H1 (cell line): ENCODE measurements at regions not wholly inside any gene's neighbourhood (a gene's known extent, or its start where the extent isn't known, plus 50 kb on each side); places are given as distances from the start of the nearest gene placed in this dataset.

Source experiments
- CTCF ChIA-PET: fragments of 300-600 bp; sonication (Branson Sonifier 250); formaldehyde crosslinking; loops from one replicate; lab custom pipeline; 2021; ENCODE audit not compliant: partially characterized antibody; lab: Charles Lee
- POLR2A ChIA-PET: fragments of 300-600 bp; sonication (Branson Sonifier 250); formaldehyde crosslinking; loops from one replicate; lab custom pipeline; 2021; ENCODE audit warnings: inconsistent platforms; ENCODE audit not compliant: partially characterized antibody; lab: Charles Lee
- DNase-seq, 2 experiments: peaks; one replicate each; pipeline versions ENCODE4 v3.0.0 to v3.0.0-alpha.2; 2010 to 2022; ENCODE audit warnings: low spot score in 2 of 2, low read depth in 1 of 2, mixed read lengths in 1 of 2
- FAIRE-seq: peaks from 2 replicates; lab custom pipeline; 2011; peaks lifted over from hg19 to GRCh38; lab: Jason Lieb, UNC
- H2AFZ ChIP-seq: 2 replicates; pipeline ENCODE4 v1.8.1; 2012; ENCODE audit warnings: low read length, inconsistent platforms
- H2AK5ac ChIP-seq: 2 replicates; pipeline ENCODE4 v1.6.1; 2013; ENCODE audit warnings: low read depth, low read length
- H2BK120ac ChIP-seq: replicated peaks from 2 replicates; pipeline ENCODE3; 2013; ENCODE audit warnings: low read depth, low read length, inconsistent platforms
- H2BK12ac ChIP-seq: 2 replicates; pipeline ENCODE4 v1.6.1; 2013; ENCODE audit warnings: low read depth, low read length
- H2BK15ac ChIP-seq: 2 replicates; pipeline ENCODE4 v1.6.1; 2013; ENCODE audit warnings: low read length
- H2BK20ac ChIP-seq: 2 replicates; pipeline ENCODE4 v1.6.1; 2013; ENCODE audit warnings: low read length
- H2BK5ac ChIP-seq: 2 replicates; pipeline ENCODE4 v1.6.1; 2013; ENCODE audit warnings: low read depth, low read length
- H3K14ac ChIP-seq: 2 replicates; pipeline ENCODE4 v1.6.1; 2013; ENCODE audit warnings: inconsistent platforms; ENCODE audit not compliant: insufficient read length
- H3K18ac ChIP-seq: 2 replicates; pipeline ENCODE4 v1.6.1; 2013; ENCODE audit warnings: low read length; ENCODE audit errors: extremely low read depth
- H3K23ac ChIP-seq: 2 replicates; pipeline ENCODE4 v1.6.1; 2013; ENCODE audit warnings: inconsistent platforms; ENCODE audit not compliant: insufficient read length
- H3K23me2 ChIP-seq: 2 replicates; pipeline ENCODE4 v1.6.1; 2013; ENCODE audit warnings: low read depth, low read length
- H3K27ac ChIP-seq: 2 replicates; pipeline ENCODE4 v1.6.1; 2011; ENCODE audit warnings: low read depth, low read length, inconsistent platforms
- H3K27me3 ChIP-seq, 4 experiments: replicated peaks in 1 of 4; 1 replicate in 1 of 4; 2 replicates in 3 of 4; pipeline versions ENCODE4 v1.6.1 to v1.8.1; 2011 to 2013; ENCODE audit warnings: low read length in 3 of 4, mild to moderate bottlenecking in 3 of 4, inconsistent platforms in 2 of 4, mixed read lengths in 2 of 4, moderate library complexity in 1 of 4; ENCODE audit not compliant: control insufficient read depth in 3 of 4, insufficient read depth in 3 of 4; ENCODE audit errors: extremely low read depth in 1 of 4
- H3K36me3 ChIP-seq, 4 experiments: 2 replicates each; pipeline versions ENCODE4 v1.6.1 to v1.8.1; 2011 to 2013; ENCODE audit warnings: mild to moderate bottlenecking in 4 of 4, low read length in 3 of 4, moderate library complexity in 2 of 4, control low read depth in 1 of 4, inconsistent platforms in 1 of 4; ENCODE audit not compliant: insufficient read depth in 4 of 4, control insufficient read depth in 2 of 4
- H3K4ac ChIP-seq: replicated peaks from 2 replicates; pipeline ENCODE3; 2013; ENCODE audit warnings: low read length, low read depth, mixed read lengths, inconsistent platforms; ENCODE audit not compliant: insufficient read length
- H3K4me1 ChIP-seq, 4 experiments: replicated peaks in 1 of 4; 1 replicate in 1 of 4; 2 replicates in 3 of 4; pipeline versions ENCODE4 v1.6.1 to v1.8.1; 2011 to 2013; ENCODE audit warnings: low read length in 3 of 4, inconsistent platforms in 2 of 4, mixed read lengths in 1 of 4; ENCODE audit not compliant: insufficient read depth in 4 of 4, control insufficient read depth in 3 of 4
- H3K4me2 ChIP-seq, 2 experiments: 2 replicates each; pipeline versions ENCODE4 v1.6.1 to v1.8.1; 2011 to 2013; ENCODE audit warnings: low read depth in 2 of 2, low read length in 2 of 2, control low read depth in 1 of 2, inconsistent platforms in 1 of 2, mild to moderate bottlenecking in 1 of 2; ENCODE audit not compliant: insufficient read depth in 1 of 2
- H3K4me3 ChIP-seq, 4 experiments: fragments of 200-600, 300-600 bp in 1 of 4; sonication (generic), shearing (Covaris generic), sonication (Bioruptor Twin) in 1 of 4; 2 replicates each; pipeline versions ENCODE4 v1.5.1 to v1.8.1; 2011 to 2016; ENCODE audit warnings: low read length in 4 of 4, low read depth in 3 of 4, control low read depth in 2 of 4, inconsistent platforms in 2 of 4, mild to moderate bottlenecking in 2 of 4, mixed read lengths in 1 of 4, moderate library complexity in 1 of 4; ENCODE audit not compliant: insufficient read depth in 2 of 4; ENCODE audit errors: extremely low read depth in 1 of 4
- H3K56ac ChIP-seq: replicated peaks from 2 replicates; pipeline ENCODE3; 2013; ENCODE audit warnings: low read depth, mild to moderate bottlenecking, mixed read lengths, low read length, inconsistent platforms; ENCODE audit not compliant: insufficient read length
- H3K79me1 ChIP-seq: 2 replicates; pipeline ENCODE4 v1.6.1; 2013; ENCODE audit warnings: low read depth, low read length, control low read depth
- H3K79me2 ChIP-seq, 2 experiments: 2 replicates each; pipeline versions ENCODE4 v1.6.1 to v1.8.1; 2012 to 2013; ENCODE audit warnings: low read length in 2 of 2, mild to moderate bottlenecking in 2 of 2, inconsistent platforms in 1 of 2; ENCODE audit not compliant: insufficient read depth in 2 of 2, control insufficient read depth in 1 of 2
- H3K9ac ChIP-seq, 4 experiments: replicated peaks in 1 of 4; 1 replicate in 1 of 4; 2 replicates in 3 of 4; pipeline versions ENCODE4 v1.6.1 to v1.8.1; 2011 to 2013; ENCODE audit warnings: low read depth in 3 of 4, low read length in 3 of 4, control low read depth in 2 of 4, mild to moderate bottlenecking in 2 of 4, moderate library complexity in 2 of 4, inconsistent platforms in 1 of 4; ENCODE audit errors: extremely low read depth in 1 of 4
- H3K9me3 ChIP-seq, 2 experiments: 2 replicates each; pipeline versions ENCODE4 v1.6.1 to v1.8.1; 2012 to 2013; ENCODE audit warnings: mild to moderate bottlenecking in 2 of 2, moderate library complexity in 2 of 2, control low read depth in 1 of 2, inconsistent platforms in 1 of 2, low read depth in 1 of 2, low read length in 1 of 2, mixed read lengths in 1 of 2; ENCODE audit not compliant: insufficient read depth in 2 of 2
- H4K20me1 ChIP-seq, 2 experiments: replicated peaks in 1 of 2; 2 replicates each; pipeline versions ENCODE3 to v1.8.1; 2011 to 2013; ENCODE audit warnings: inconsistent platforms in 2 of 2, low read length in 2 of 2, mild to moderate bottlenecking in 1 of 2; ENCODE audit not compliant: insufficient read depth in 2 of 2, control insufficient read depth in 1 of 2
- H4K5ac ChIP-seq: 2 replicates; pipeline ENCODE4 v1.6.1; 2013; ENCODE audit warnings: low read length, low read depth, mixed read lengths, inconsistent platforms; ENCODE audit not compliant: insufficient read length
- H4K8ac ChIP-seq: 2 replicates; pipeline ENCODE4 v1.8.0; 2013; ENCODE audit warnings: mild to moderate bottlenecking, moderate library complexity, low read length, inconsistent platforms; ENCODE audit not compliant: insufficient read depth; ENCODE audit errors: extremely low read depth
- H4K91ac ChIP-seq: replicated peaks from 2 replicates; pipeline ENCODE3; 2013; ENCODE audit warnings: low read length, mixed read lengths, inconsistent platforms; ENCODE audit not compliant: insufficient read length
- CBX8 ChIP-seq: fragments of 300-800, 300-1000 bp; sonication (generic); IDR thresholded peaks from 2 replicates; pipeline ENCODE4 v1.7.1; 2016; ENCODE audit warnings: low read depth, low read length, borderline replicate concordance
- CHD1 ChIP-seq: IDR thresholded peaks from 2 replicates; pipeline ENCODE4 v1.6.1; 2012; ENCODE audit warnings: low read depth, low read length, improper control_type of control experiment
- EGR1 ChIP-seq: IDR thresholded peaks from 2 replicates; pipeline ENCODE4 v1.6.1; 2011; ENCODE audit warnings: low read depth, low read length, borderline replicate concordance
- EP300 ChIP-seq, 2 experiments: IDR thresholded peaks; 1 replicate in 1 of 2; 2 replicates in 1 of 2; pipeline ENCODE4 v1.6.1; 2011 to 2012; ENCODE audit warnings: low read depth in 2 of 2, low read length in 2 of 2, mild to moderate bottlenecking in 2 of 2, borderline replicate concordance in 1 of 2, inconsistent platforms in 1 of 2, moderate library complexity in 1 of 2
- JUND ChIP-seq: IDR thresholded peaks from 2 replicates; pipeline ENCODE4 v1.6.1; 2011; ENCODE audit warnings: mild to moderate bottlenecking, improper control_type of control experiment, low read length
- NRF1 ChIP-seq: IDR thresholded peaks from 2 replicates; pipeline ENCODE4 v1.6.1; 2011; ENCODE audit warnings: mild to moderate bottlenecking, low read depth, low read length, improper control_type of control experiment
- SIN3A ChIP-seq, 2 experiments: IDR thresholded peaks in 1 of 2; conservative IDR thresholded peaks in 1 of 2; 2 replicates each; pipeline ENCODE4 v1.6.1; 2011 to 2012; ENCODE audit warnings: low read length in 2 of 2, improper control_type of control experiment in 1 of 2, low read depth in 1 of 2, mild to moderate bottlenecking in 1 of 2
- TAF1 ChIP-seq: IDR thresholded peaks from 2 replicates; pipeline ENCODE4 v1.6.1; 2011; ENCODE audit warnings: mild to moderate bottlenecking, low read depth, low read length
- TCF12 ChIP-seq: IDR thresholded peaks from 2 replicates; pipeline ENCODE4 v1.6.1; 2011; ENCODE audit warnings: low read depth, mild to moderate bottlenecking, low read length
- WGBS, 2 experiments: shearing (Covaris generic) in 1 of 2; methylation state at CpG; one replicate each; pipeline versions ENCODE4 v1.1.6 to v1.1.7; 2013 to 2015; ENCODE audit warnings: low lambda C conversion rate in 2 of 2, mixed read lengths in 2 of 2, inconsistent platforms in 1 of 2, low coverage in 1 of 2, missing lambda C conversion rate in 1 of 2; ENCODE audit not compliant: insufficient replicate concordance in 2 of 2, insufficient coverage in 1 of 2, insufficient read length in 1 of 2; ENCODE audit errors: extremely low coverage in 1 of 2, missing lambda C conversion rate in 1 of 2; 5-methylcytosine and 5-hydroxymethylcytosine counted together

DNA sequence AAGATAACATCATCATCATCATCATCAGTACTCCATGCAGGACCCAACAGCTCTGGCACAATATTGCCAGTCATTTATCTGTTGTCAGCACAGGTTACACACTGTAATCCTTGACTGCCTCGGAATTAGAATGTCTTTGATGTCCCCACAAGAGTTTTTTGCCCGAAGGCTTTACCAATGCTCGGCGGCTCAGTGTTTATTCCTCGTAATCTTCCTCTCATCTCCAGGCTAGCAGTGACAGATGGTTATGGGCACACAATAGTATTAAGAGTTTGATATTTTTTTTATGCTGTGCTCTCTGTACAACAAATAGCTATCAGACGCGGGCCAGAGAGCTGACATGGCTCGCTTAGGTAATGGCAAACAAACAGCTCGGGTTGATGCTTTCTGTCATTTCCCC, 515.2 kb downstream of the ZEB2 start:
- Histone ChIP-seq H3K27me3 (no peaks in the 10 kb centered on the region), H4K5ac (no peak overlapping the region), H2BK5ac (no peak overlapping the region), H3K4me2 (no peak overlapping the region), H3K27ac (no peak overlapping the region), H2BK120ac (no peak overlapping the region), H3K23me2 (no peaks in the 10 kb centered on the region), H3K4me3 (no peak overlapping the region), H2AFZ (no peak overlapping the region), H3K79me1 (no peaks in the 10 kb centered on the region), H2BK15ac (no peak overlapping the region), H3K4me1 (no peaks in the 10 kb centered on the region), H3K79me2 (no peaks in the 10 kb centered on the region), H4K20me1 (no peaks in the 10 kb centered on the region), H3K4ac (no peak overlapping the region), H2BK12ac (no peak overlapping the region), H3K56ac (no peak overlapping the region), H2BK20ac (no peak overlapping the region), H3K18ac (no peak overlapping the region), H2AK5ac (no peak overlapping the region), H4K8ac (no peak overlapping the region), H4K91ac (no peak overlapping the region), H3K36me3 (no peaks in the 10 kb centered on the region; a peak in 1 of 8 replicates), H3K14ac (no peak overlapping the region), H3K9me3 (no peaks in the 10 kb centered on the region), H3K23ac (no peak overlapping the region), H3K9ac (no peak overlapping the region)
- ChIA-PET CTCF (no interaction called here), POLR2A (no interaction called here)
- WGBS, 2 experiments, result 92% methylated on average over 9 of the region's 9 CpGs; no CpG with 5 or more reads in 1 of the 2 experiments
- TF ChIP-seq JUND, result no peak
- no peak for TF ChIP-seq CHD1
- TF ChIP-seq CBX8, result no peak
- TF ChIP-seq EP300 (IDR thresholded peaks at IDR 0.05; ENCODE audit: borderline replicate concordance in 1 of 2, low read depth in 2 of 2, low read length in 2 of 2), result no peak
- TF ChIP-seq TCF12, result no peak
- TF ChIP-seq SIN3A (conservative IDR thresholded peaks at IDR 0.05 in 1 of 2, IDR thresholded peaks at IDR 0.05 in 1 of 2; ENCODE audit: low read depth in 1 of 2, low read length in 2 of 2), result no peak
- TF ChIP-seq NRF1, result no peak
- no peak for TF ChIP-seq EGR1
- no peak for TF ChIP-seq TAF1
- DNase-seq (no peak), FAIRE-seq (no peak)
